ENCODE measurements at regions not wholly inside any gene's neighbourhood (a gene's known extent, or its start where the extent isn't known, plus 50 kb on each side); places are given as distances from the start of the nearest gene placed in this dataset.

GRCh38 chr7:19533266-19533665 lies 175.6 kb downstream of the POLR1F start:
- TF ChIP-seq CTCF (conservative IDR thresholded peaks at IDR 0.05; ENCODE audit: low read depth, low read length) (no peak), EZH2 (IDR thresholded peaks at IDR 0.05; ENCODE audit: low read length, unreplicated experiment) (no peak)

Data from PC-3 (cell line).